PC-3 (cell line): ENCODE measurements at regions not wholly inside any gene's neighbourhood (a gene's known extent, or its start where the extent isn't known, plus 50 kb on each side); places are given as distances from the start of the nearest gene placed in this dataset.

Experiments
- ATAC-seq: fragments of 200-7000 bp; cut with Tn5 transposase; 2 replicates; pipeline ENCODE4 v1.9.1; 2020; ENCODE audit warnings: mild to moderate bottlenecking, moderate library complexity
- BruUV-seq: library from RNA; stranded (reverse); fragments of 400-500 nt; replicated peaks from 2 replicates; lab custom pipeline; 2021; lab: Mats Ljungman, UMichigan
- CTCF ChIA-PET: fragments of 300-600 bp; sonication (Branson Sonifier 250); formaldehyde crosslinking; loops from one replicate; lab custom pipeline; 2022; ENCODE audit warnings: antibody characterized with exemption; lab: Charles Lee
- POLR2A ChIA-PET: fragments of 300-600 bp; sonication (Branson Sonifier 250); formaldehyde crosslinking; loops from one replicate; lab custom pipeline; 2022; ENCODE audit warnings: antibody characterized with exemption; ENCODE audit not compliant: unreplicated experiment; lab: Charles Lee
- DNase-seq: peaks from one replicate; pipeline ENCODE4 v3.0.0-alpha.2; 2015
- H2AFZ ChIP-seq: fragments of 300-600 bp; sonication (generic); 2 replicates; pipeline ENCODE4 v1.6.0; 2016; ENCODE audit warnings: antibody characterized with exemption, low read length
- H3F3A ChIP-seq: fragments of 300-600 bp; sonication (generic); one replicate; pipeline ENCODE4 v1.6.0; 2017; ENCODE audit warnings: antibody characterized with exemption, low read length, control low read depth, mild to moderate bottlenecking; ENCODE audit not compliant: unreplicated experiment
- H3K27ac ChIP-seq: fragments of 300-600 bp; sonication (generic); 2 replicates; pipeline ENCODE4 v1.5.1; 2016; ENCODE audit warnings: mild to moderate bottlenecking, low read length
- H3K27me3 ChIP-seq: fragments of 300-600 bp; sonication (generic); 2 replicates; pipeline ENCODE4 v1.6.1; 2016; ENCODE audit warnings: low read length, mixed read lengths
- H3K36me3 ChIP-seq: fragments of 300-600 bp; sonication (generic); 2 replicates; pipeline ENCODE4 v1.6.1; 2016; ENCODE audit warnings: low read depth, mixed run types, low read length, mixed read lengths
- H3K4me1 ChIP-seq: fragments of 300-600 bp; sonication (generic); 2 replicates; pipeline ENCODE4 v1.5.1; 2016; ENCODE audit warnings: low read length; ENCODE audit not compliant: insufficient read depth
- H3K4me2 ChIP-seq: fragments of 300-600 bp; sonication (generic); 2 replicates; pipeline ENCODE4 v1.6.0; 2016; ENCODE audit warnings: low read length
- H3K4me3 ChIP-seq: fragments of 300-600 bp; sonication (generic); 2 replicates; pipeline ENCODE4 v1.5.1; 2016; ENCODE audit warnings: mild to moderate bottlenecking, low read length, mixed read lengths
- H3K79me2 ChIP-seq: fragments of 300-600 bp; sonication (generic); 2 replicates; pipeline ENCODE4 v1.6.1; 2017; ENCODE audit warnings: low read length, mixed read lengths
- H3K9ac ChIP-seq: fragments of 300-600 bp; sonication (generic); 2 replicates; pipeline ENCODE4 v1.6.0; 2016; ENCODE audit warnings: mild to moderate bottlenecking, low read length
- H3K9me2 ChIP-seq: fragments of 300-600 bp; sonication (generic); replicated peaks from 2 replicates; pipeline ENCODE4 v1.6.1; 2016; ENCODE audit warnings: mixed run types, low read length, mixed read lengths
- H3K9me3 ChIP-seq: fragments of 300-600 bp; sonication (generic); 2 replicates; pipeline ENCODE4 v1.6.1; 2016; ENCODE audit warnings: low read length, mixed read lengths
- H4K20me1 ChIP-seq: fragments of 300-600 bp; sonication (generic); 2 replicates; pipeline ENCODE4 v1.6.1; 2016; ENCODE audit warnings: low read length, mixed read lengths
- CTCF ChIP-seq: fragments of 300-600 bp; sonication (generic); conservative IDR thresholded peaks from 2 replicates; pipeline ENCODE4 v1.5.1; 2017; ENCODE audit warnings: antibody characterized with exemption, low read depth, mild to moderate bottlenecking, low read length
- EZH2 ChIP-seq: fragments of 300-600 bp; sonication (generic); IDR thresholded peaks from one replicate; pipeline ENCODE4 v1.6.1; 2017; ENCODE audit warnings: antibody characterized with exemption, mild to moderate bottlenecking, low read length; ENCODE audit not compliant: unreplicated experiment
- EZH2phosphoT487 ChIP-seq: fragments of 300-600 bp; sonication (generic); IDR thresholded peaks from 2 replicates; pipeline ENCODE4 v1.6.1; 2018; ENCODE audit warnings: mild to moderate bottlenecking, antibody characterized with exemption, low read length, borderline replicate concordance
- intact Hi-C: fragments of 100-400 bp; cut with micrococcal nuclease; formaldehyde crosslinking; loops from 2 replicates; pipeline ENCODE4 v1.9.0; 2023

GRCh38 chr2:5562865-5563264 is 129.3 kb upstream of the SOX11 start:
- H3K4me3 ChIP-seq = no peak overlapping the region
- H3F3A ChIP-seq = no peaks in the 10 kb centered on the region
- H2AFZ ChIP-seq = no peak overlapping the region
- TF ChIP-seq EZH2 (no peak), EZH2phosphoT487 (no peak), CTCF (no peak)
- DNase-seq (no peak), ATAC-seq (no peak)
- H3K9ac ChIP-seq = no peak overlapping the region
- H4K20me1 ChIP-seq = no peaks in the 10 kb centered on the region
- H3K4me1 ChIP-seq = no peaks in the 10 kb centered on the region
- CTCF ChIA-PET = no interaction called here
- intact Hi-C loops = no loop called here
- no peaks in the 10 kb centered on the region for H3K79me2 ChIP-seq
- POLR2A ChIA-PET = no interaction called here
- no peak overlapping the region for H3K27ac ChIP-seq
- no TSS peak for BruUV-seq
- H3K9me3 ChIP-seq = peaks cover 9% of the 10 kb centered on the region; the same call in 1 of the 2 replicates
- H3K36me3 ChIP-seq = no peaks in the 10 kb centered on the region
- no peak overlapping the region for H3K4me2 ChIP-seq
- no peaks in the 10 kb centered on the region for H3K27me3 ChIP-seq
- H3K9me2 ChIP-seq = no peaks in the 10 kb centered on the region

DNA sequence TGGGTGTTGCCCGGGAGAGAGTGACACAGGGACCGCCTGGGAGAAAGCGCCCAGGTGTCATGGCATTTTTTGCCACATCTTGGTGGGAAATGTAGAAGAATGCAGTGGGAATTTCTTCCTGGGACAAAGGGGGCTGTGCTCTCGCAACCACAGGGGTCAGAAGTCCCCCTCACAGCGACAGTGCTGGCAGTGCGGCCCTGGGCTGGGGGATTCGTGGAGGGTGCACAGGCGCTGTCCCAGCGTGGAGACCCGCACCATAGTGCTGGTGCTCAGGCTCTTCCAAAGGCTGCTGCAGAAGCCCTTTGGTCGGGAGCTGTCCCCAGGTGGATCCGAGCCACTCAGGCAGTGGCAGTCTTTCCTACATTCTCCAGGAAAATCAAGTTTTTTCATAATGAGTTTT is 128.8 kb upstream of the SOX11 start:
- no peak overlapping the region for H3K4me2 ChIP-seq
- no peak overlapping the region for H2AFZ ChIP-seq
- POLR2A ChIA-PET = no interaction called here
- intact Hi-C loops = no loop called here
- H3K27ac ChIP-seq = no peak overlapping the region
- H3K9ac ChIP-seq = no peak overlapping the region
- H3F3A ChIP-seq = no peaks in the 10 kb centered on the region
- TF ChIP-seq CTCF = no peak
- no peak for TF ChIP-seq EZH2phosphoT487
- no peak for TF ChIP-seq EZH2
- H3K9me3 ChIP-seq = peaks cover 9% of the 10 kb centered on the region; the same call in 1 of the 2 replicates
- H3K9me2 ChIP-seq = no peaks in the 10 kb centered on the region
- BruUV-seq = no TSS peak
- no peaks in the 10 kb centered on the region for H3K36me3 ChIP-seq
- H3K79me2 ChIP-seq = no peaks in the 10 kb centered on the region
- no peaks in the 10 kb centered on the region for H3K4me1 ChIP-seq
- H3K27me3 ChIP-seq = no peaks in the 10 kb centered on the region
- DNase-seq (no peak), ATAC-seq (no peak)
- H4K20me1 ChIP-seq = no peaks in the 10 kb centered on the region
- no peak overlapping the region for H3K4me3 ChIP-seq
- CTCF ChIA-PET = no interaction called here

DNA sequence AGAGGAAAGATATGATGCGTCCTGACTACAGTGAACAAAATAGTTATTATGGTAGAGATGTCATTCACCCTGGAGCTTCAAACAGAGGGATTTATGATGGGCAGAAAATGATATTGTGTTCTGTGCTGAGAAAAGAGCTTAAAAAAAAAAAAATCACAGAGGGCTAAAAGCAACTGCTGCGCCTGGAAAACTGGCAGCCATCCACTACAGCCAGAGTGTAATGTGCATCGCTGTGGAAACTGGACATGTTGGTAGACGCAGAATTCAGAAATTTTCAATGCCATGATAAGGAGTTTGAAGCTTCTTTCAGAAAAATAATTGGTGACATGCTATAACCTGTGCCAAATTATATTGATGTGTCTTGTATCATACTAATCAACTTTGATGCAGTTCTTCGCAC is 122.9 kb upstream of the SOX11 start:
- DNase-seq (no peak), ATAC-seq (no peak)
- Histone ChIP-seq H3K9me2 (no peaks in the 10 kb centered on the region), H3K9ac (no peak overlapping the region), H4K20me1 (no peaks in the 10 kb centered on the region), H3K4me2 (no peak overlapping the region), H3K4me1 (no peaks in the 10 kb centered on the region), H3K27ac (no peak overlapping the region), H3F3A (no peaks in the 10 kb centered on the region), H3K79me2 (no peaks in the 10 kb centered on the region), H2AFZ (no peak overlapping the region), H3K4me3 (no peak overlapping the region), H3K9me3 (0 out of 2 replicates have a peak, but pooled peaks cover 3% of the 10 kb centered on the region), H3K27me3 (no peaks in the 10 kb centered on the region), H3K36me3 (no peaks in the 10 kb centered on the region)
- POLR2A ChIA-PET = no interaction called here
- no TSS peak for BruUV-seq
- CTCF ChIA-PET = no interaction called here
- intact Hi-C loops = no loop called here
- TF ChIP-seq EZH2 = no peak
- no peak for TF ChIP-seq CTCF
- TF ChIP-seq EZH2phosphoT487 = no peak
